GM08714 (cell line): ENCODE measurements at regions not wholly inside any gene's neighbourhood (a gene's known extent, or its start where the extent isn't known, plus 50 kb on each side); places are given as distances from the start of the nearest gene placed in this dataset.
"Not testable (repeated sequence)": the region's sequence is repeated elsewhere in the genome, so short reads cannot be mapped to it uniquely, and the experiment has no call there.

Experiments
- H3K4me3 ChIP-seq: fragments of 200-500 bp; sonication (Bioruptor generic); 2 replicates; pipeline ENCODE4 v1.5.1; 2014; ENCODE audit warnings: mild to moderate bottlenecking, low read length, inconsistent platforms
- ZNF274 ChIP-seq: IDR thresholded peaks from 2 replicates; pipeline ENCODE4 v1.6.1; 2012; ENCODE audit warnings: mild to moderate bottlenecking, low read depth, low read length

DNA sequence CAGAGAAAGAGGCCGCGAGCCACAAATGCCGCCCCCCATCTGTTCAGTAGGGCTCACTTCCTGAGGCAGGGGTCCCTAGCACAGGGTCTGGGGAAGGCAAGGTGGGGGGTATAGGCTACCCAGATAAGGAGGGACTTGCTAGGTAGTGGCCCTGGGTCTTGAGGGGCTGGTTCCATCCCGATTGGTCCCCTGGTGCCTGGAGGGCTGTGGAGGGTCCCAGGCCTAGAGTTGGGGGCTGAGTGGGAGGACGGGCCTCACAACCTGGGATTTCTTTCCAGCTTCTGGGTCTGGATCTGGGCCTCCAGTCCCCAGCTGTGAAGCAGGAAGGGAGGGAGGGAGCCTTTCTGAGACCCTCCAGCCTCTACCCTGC, 75.1 kb upstream of the EN2 start:
- no peak for TF ChIP-seq ZNF274
- no peak overlapping the region for H3K4me3 ChIP-seq

GRCh38 chr7:155383756-155384491, 74.0 kb upstream of the EN2 start:
- H3K4me3 ChIP-seq: no peak overlapping the region

DNA sequence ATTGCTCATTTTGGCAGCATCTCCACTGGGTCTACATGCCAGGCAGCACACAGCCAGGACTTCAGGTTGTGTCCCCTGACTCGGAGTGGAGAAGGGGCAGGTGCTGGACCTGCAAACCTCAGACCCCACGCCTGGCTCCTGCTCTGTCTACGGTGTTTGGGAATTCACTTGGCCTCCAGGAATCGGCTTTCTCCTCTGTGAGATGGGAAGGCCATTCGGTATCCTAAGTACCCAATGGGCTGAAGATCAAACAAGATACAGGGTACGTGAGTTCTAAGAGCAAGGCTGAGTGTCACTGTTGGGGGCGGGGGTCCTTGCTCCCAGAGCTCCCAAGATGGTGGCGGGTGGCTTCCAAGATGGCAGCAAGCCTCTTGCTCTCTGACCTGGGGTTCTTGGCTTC, 73.2 kb upstream of the EN2 start:
- no peak for TF ChIP-seq ZNF274
- H3K4me3 ChIP-seq: no peak overlapping the region

More at GRCh38 chr7:155383756-155384491, 74.0 kb upstream of the EN2 start:
- TF ChIP-seq ZNF274: no peak

DNA sequence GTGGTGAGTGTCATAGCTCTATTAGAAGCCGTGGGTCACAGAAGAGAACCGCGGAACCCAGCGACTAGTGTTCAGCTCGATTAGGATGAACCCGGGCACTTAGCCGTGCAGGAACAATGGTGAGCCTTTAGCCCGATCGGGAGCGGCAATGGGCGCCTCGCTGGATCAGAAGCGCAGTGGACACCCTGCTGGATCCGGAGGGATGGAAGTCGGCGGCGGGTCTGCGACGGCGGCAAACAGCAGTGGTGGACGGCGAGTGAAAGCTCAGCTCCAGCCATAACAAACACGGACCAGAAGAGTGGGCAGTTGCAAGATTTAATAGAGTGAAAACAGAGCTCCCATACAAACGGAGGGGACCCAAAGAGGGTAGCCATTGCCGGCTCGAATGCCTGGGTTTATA, 72.7 kb upstream of the EN2 start:
- not testable (repeated sequence) for H3K4me3 ChIP-seq

DNA sequence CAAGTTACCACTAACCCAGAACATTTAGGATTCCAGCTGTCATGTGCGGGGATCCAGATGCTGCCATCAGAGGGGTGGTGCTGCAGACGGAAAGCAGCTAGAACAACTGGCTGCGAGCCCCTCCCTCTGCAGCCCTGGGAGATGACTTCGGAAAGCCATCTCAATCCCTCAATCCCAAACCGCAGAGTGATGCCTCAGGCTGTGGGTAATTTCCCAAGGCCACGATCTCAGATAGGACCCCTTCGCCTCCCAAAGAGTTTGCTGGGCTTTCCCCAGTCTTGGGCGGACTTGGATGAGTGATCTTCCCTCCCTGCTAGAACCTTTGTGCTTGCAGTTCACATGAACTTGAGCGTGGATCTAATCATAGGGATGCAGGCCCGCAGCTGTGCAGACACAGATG, 71.3 kb upstream of the EN2 start:
- H3K4me3 ChIP-seq: no peak overlapping the region
- TF ChIP-seq ZNF274: no peak

DNA sequence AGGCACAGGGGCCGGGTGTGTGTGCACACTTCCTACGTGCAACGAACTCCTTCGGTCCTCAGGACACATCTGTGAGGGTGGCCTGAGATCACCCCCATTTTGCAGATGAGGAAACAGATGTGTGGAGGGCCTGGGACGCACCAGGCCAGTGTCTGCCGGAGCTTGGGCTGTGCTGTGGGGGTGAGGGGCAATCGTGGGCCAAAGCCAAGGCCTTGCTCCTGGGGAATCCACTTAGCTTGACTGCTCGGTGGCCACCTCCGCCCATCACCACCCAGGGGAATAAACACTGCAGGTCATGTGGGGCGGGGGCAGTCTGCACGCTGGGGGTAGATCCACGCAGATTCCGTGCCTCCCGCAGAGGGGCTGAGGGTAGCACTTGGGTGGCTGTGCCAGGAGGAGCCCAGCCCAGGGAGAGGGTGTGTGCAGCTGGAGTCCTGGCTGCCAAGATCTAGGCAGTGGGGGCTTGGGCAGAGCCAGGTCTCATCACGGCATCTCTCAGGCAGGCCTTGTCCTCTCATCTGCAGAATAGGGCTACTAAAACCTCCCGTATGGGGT, 70.8 kb upstream of the EN2 start:
- H3K4me3 ChIP-seq: no peak overlapping the region
- no peak for TF ChIP-seq ZNF274

GRCh38 chr7:155388561-155388960, 69.4 kb upstream of the EN2 start:
- no peak for TF ChIP-seq ZNF274
- no peak overlapping the region for H3K4me3 ChIP-seq

GRCh38 chr7:155391414-155391813, 66.5 kb upstream of the EN2 start:
- no peak overlapping the region for H3K4me3 ChIP-seq
- no peak for TF ChIP-seq ZNF274

DNA sequence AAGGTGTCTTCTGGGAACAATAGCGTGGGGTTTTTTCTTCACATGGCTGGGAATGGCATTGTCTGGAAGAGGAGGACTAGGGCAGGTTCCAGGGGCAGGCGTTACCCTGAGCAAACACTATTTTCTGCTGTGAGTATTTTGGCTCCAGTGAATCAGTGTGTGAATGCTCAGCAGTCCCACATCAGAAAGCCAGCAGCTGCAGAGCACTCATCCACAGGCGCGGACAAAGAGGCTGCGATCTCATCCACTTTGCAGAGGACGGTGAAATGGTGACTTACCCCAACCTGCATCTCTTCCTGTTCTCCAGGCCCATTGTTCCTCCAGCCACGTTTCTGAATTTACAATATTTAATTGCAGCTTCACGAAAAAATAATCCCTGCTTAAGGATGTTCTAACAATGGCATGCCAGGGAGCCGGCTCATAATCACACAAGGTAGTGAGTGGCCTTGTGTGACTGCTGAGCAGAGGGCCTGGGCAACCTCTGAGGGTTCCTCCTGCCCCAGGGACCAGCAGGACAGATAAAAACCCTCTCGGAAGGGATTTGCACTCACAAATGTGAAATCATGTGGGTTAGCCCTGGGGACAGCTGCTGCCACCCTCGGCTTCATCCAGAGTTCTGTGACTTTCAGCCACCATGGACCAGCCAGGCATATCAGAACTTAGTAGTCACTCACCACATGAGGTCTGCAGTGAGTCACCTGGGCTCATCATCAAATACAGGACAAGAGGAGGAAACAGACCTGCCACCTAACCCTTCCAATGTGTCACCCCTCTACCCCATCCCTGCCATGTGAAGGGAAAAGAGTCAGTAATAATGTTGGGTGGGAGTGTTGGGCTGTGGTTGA, 65.0 kb upstream of the EN2 start:
- H3K4me3 ChIP-seq: no peak overlapping the region

GRCh38 chr7:155394413-155394812, 63.5 kb upstream of the EN2 start:
- no peak overlapping the region for H3K4me3 ChIP-seq
- TF ChIP-seq ZNF274: no peak

More for the DNA sequence above, 65.0 kb upstream of the EN2 start:
- TF ChIP-seq ZNF274: no peak

GRCh38 chr7:155395176-155395797, 62.6 kb upstream of the EN2 start:
- H3K4me3 ChIP-seq: no peak overlapping the region
- TF ChIP-seq ZNF274: no peak

DNA sequence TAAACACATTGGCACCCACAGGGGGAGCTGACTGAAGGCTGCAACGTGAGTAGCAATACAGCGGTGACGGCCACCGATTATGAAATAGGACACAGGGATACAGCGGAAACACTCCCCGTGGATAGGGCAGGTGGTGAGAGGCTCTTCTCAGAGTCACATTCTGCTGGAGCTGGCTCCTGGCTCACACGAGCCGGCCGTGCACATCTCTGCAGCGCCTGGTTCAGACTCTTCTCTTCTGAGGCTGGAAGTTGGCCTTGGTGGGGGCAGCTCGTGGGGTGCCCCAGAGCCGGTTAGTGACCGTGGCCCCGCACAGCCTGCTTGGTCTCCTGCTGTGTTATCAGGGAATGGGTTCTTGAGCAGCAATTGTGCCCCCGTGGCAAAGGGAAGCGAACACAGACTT, 61.3 kb upstream of the EN2 start:
- no peak for TF ChIP-seq ZNF274

GRCh38 chr7:155397758-155398714, 59.9 kb upstream of the EN2 start:
- not testable (repeated sequence) for H3K4me3 ChIP-seq

More for the DNA sequence above, 61.3 kb upstream of the EN2 start:
- H3K4me3 ChIP-seq: no peak overlapping the region

DNA sequence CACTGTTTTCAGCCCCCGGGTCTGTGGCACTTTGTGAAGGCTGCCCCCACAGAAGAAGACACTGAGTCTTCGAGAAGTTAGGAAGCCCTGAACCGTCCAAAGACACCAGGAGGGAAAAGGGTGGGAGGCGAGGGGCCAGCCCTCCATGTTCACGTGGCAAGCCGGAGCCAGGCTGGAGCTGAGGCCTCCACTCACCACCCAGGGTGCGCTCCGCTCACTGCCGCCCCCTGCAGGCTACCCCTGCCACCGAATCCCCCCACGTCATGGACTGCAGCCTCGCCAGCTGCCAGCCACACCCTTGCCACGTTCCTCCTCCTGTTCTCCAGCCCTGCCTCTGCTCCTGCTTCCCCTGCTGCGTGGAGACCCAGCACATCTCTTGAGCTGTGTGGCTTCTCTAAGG, 59.0 kb upstream of the EN2 start:
- TF ChIP-seq ZNF274: no peak

More for the DNA sequence above, 59.0 kb upstream of the EN2 start:
- no peak overlapping the region for H3K4me3 ChIP-seq
